ENCODE measurements at regions not wholly inside any gene's neighbourhood (a gene's known extent, or its start where the extent isn't known, plus 50 kb on each side); places are given as distances from the start of the nearest gene placed in this dataset.

DNA sequence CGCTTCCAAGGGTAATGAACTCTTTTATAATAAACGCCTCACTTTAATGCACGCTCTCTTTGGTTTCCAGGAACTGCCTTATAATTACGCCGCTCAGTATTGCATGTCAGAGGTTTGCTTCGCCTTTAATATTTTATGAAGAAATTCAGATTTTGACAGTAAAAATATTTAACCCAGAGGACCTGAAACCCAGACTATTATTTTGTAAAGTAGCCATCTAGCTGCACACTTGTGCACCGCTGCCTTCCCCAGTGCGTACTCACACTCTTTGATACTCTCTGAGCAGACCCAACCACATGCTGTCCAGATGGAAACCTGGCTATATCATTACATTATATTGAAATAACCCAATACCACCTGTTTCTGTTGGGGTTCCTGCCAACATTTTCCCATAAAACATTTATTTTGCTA is 270.1 kb downstream of the C1D start:
- Histone ChIP-seq H2AFZ (ENCODE audit: low read length) (no peak overlapping the region), H3K27me3 (ENCODE audit: insufficient read depth, low read length, poor library complexity, severe bottlenecking) (no peaks in the 10 kb centered on the region)

DNA sequence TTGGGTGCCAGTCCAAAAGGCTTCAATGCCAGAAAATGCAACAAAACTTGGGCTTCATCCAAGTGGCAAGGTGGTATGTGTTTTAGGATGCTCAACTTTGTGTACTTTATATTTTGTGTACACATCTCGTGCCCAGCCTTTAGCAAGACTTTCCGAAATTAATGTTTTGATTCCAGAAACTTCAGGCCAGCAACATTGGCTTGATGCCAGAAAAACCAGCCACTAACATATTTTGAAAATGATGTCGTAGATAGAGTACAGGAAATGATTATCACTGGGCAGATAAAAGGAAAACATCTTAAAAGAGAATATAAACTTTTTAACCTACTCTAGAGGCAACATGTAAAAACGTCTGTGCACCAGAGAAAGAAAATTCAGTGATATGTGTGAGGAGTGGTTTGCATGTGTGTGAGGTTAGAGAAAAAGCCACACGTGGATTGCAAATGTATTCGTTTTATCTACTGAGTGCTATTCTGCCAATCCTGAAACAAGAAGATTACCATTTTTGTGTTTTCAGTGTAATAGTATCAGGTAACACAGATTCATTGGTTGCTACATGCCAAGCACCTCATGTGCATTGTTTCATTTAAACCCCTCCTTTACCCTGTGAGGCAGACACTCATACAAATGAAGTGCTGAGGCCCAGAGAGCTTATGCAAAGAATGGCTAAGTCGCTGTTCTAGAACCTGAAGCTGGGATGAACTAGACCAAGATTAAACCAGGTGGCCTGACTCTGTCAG is 264.8 kb downstream of the C1D start:
- TF ChIP-seq CTCF (conservative IDR thresholded peaks at IDR 0.05; ENCODE audit: low read length) (no peak), EZH2phosphoT487 (IDR thresholded peaks at IDR 0.05; ENCODE audit: borderline replicate concordance) (no peak)
- Histone ChIP-seq H3K4me2 (ENCODE audit: low read depth, low read length, poor library complexity, severe bottlenecking) (no peak overlapping the region), H2AFZ (ENCODE audit: low read length) (no peak overlapping the region)

More for the DNA sequence above, 270.1 kb downstream of the C1D start:
- no peaks in the 10 kb centered on the region for H3F3A ChIP-seq (ENCODE audit: low read depth)
- H3K36me3 ChIP-seq (ENCODE audit: insufficient read depth, low read length), result no peaks in the 10 kb centered on the region
- H3K9me2 ChIP-seq (replicated peaks; ENCODE audit: low read depth, low read length), result no peaks in the 10 kb centered on the region
- no peaks in the 10 kb centered on the region for H3K4me1 ChIP-seq (ENCODE audit: insufficient read depth, low read length, poor library complexity, severe bottlenecking)
- TF ChIP-seq CTCF (conservative IDR thresholded peaks at IDR 0.05; ENCODE audit: low read length), result no peak
- no peak for TF ChIP-seq EZH2phosphoT487 (IDR thresholded peaks at IDR 0.05; ENCODE audit: borderline replicate concordance)
- H3K9ac ChIP-seq (ENCODE audit: low read depth, low read length, poor library complexity, severe bottlenecking), result no peak overlapping the region
- no peak overlapping the region for H3K4me3 ChIP-seq (ENCODE audit: low read length, poor library complexity, severe bottlenecking)
- no peak overlapping the region for H3K4me2 ChIP-seq (ENCODE audit: low read depth, low read length, poor library complexity, severe bottlenecking)
- no peaks in the 10 kb centered on the region for H4K20me1 ChIP-seq (ENCODE audit: insufficient read depth, low read length, poor library complexity, severe bottlenecking)
- H3K79me2 ChIP-seq (ENCODE audit: insufficient read depth, low read length), result no peaks in the 10 kb centered on the region
- no peaks in the 10 kb centered on the region for H3K9me3 ChIP-seq (ENCODE audit: insufficient read depth, low read depth, low read length)

DNA sequence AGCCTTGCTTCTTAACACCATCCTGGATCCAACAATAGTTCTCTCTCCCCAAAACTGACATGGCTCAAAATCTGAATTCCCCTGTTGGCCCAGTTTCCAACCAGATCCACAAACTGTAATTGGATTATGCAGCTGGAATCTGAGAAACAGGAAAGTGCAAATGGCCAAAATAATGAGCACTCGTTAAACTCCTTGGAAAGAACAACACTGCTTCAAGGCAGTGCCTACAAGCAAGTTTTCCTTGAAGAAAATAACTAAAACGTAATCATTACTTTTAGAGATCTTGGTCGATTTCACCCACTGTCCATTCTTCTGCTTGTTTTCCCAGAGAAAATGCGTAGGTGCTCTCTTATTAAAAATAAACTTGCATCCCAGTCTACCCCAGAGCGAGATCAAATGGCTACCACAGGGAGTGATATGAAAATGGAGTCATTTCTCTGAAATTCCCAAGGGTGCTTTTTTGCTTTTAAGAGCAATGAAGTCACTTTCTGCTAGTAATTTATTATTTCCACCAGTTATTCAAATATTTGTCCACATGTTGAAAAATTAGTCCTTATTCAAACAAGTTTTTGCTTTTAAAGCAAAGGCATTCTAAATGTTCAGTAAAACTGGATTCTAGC is 264.2 kb downstream of the C1D start:
- H3K9me2 ChIP-seq (replicated peaks; ENCODE audit: low read depth, low read length), result no peaks in the 10 kb centered on the region
- H3K79me2 ChIP-seq (ENCODE audit: insufficient read depth, low read length), result no peaks in the 10 kb centered on the region
- H3K4me1 ChIP-seq (ENCODE audit: insufficient read depth, low read length, poor library complexity, severe bottlenecking), result no peaks in the 10 kb centered on the region
- H2AFZ ChIP-seq (ENCODE audit: low read length), result no peak overlapping the region
- H3K9me3 ChIP-seq (ENCODE audit: insufficient read depth, low read depth, low read length), result no peaks in the 10 kb centered on the region
- no peaks in the 10 kb centered on the region for H4K20me1 ChIP-seq (ENCODE audit: insufficient read depth, low read length, poor library complexity, severe bottlenecking)
- no peak overlapping the region for H3K4me3 ChIP-seq (ENCODE audit: low read length, poor library complexity, severe bottlenecking)
- H3K4me2 ChIP-seq (ENCODE audit: low read depth, low read length, poor library complexity, severe bottlenecking), result no peak overlapping the region
- H3K27me3 ChIP-seq (ENCODE audit: insufficient read depth, low read length, poor library complexity, severe bottlenecking), result no peaks in the 10 kb centered on the region
- TF ChIP-seq CTCF (conservative IDR thresholded peaks at IDR 0.05; ENCODE audit: low read length), result no peak
- no peak for TF ChIP-seq EZH2phosphoT487 (IDR thresholded peaks at IDR 0.05; ENCODE audit: borderline replicate concordance)
- H3K36me3 ChIP-seq (ENCODE audit: insufficient read depth, low read length), result no peaks in the 10 kb centered on the region
- H3F3A ChIP-seq (ENCODE audit: low read depth), result no peaks in the 10 kb centered on the region
- H3K9ac ChIP-seq (ENCODE audit: low read depth, low read length, poor library complexity, severe bottlenecking), result no peak overlapping the region

More for the DNA sequence above, 264.8 kb downstream of the C1D start:
- no peak overlapping the region for H3K9ac ChIP-seq (ENCODE audit: low read depth, low read length, poor library complexity, severe bottlenecking)
- H3K4me1 ChIP-seq (ENCODE audit: insufficient read depth, low read length, poor library complexity, severe bottlenecking), result no peaks in the 10 kb centered on the region
- H3K9me2 ChIP-seq (replicated peaks; ENCODE audit: low read depth, low read length), result no peaks in the 10 kb centered on the region
- no peaks in the 10 kb centered on the region for H3K27me3 ChIP-seq (ENCODE audit: insufficient read depth, low read length, poor library complexity, severe bottlenecking)
- H3K4me3 ChIP-seq (ENCODE audit: low read length, poor library complexity, severe bottlenecking), result no peak overlapping the region
- no peaks in the 10 kb centered on the region for H3K9me3 ChIP-seq (ENCODE audit: insufficient read depth, low read depth, low read length)
- H4K20me1 ChIP-seq (ENCODE audit: insufficient read depth, low read length, poor library complexity, severe bottlenecking), result no peaks in the 10 kb centered on the region
- H3F3A ChIP-seq (ENCODE audit: low read depth), result no peaks in the 10 kb centered on the region
- no peaks in the 10 kb centered on the region for H3K79me2 ChIP-seq (ENCODE audit: insufficient read depth, low read length)
- no peaks in the 10 kb centered on the region for H3K36me3 ChIP-seq (ENCODE audit: insufficient read depth, low read length)
